ENCODE measurements at regions not wholly inside any gene's neighbourhood (a gene's known extent, or its start where the extent isn't known, plus 50 kb on each side); places are given as distances from the start of the nearest gene placed in this dataset.
"Not testable (repeated sequence)": the region's sequence is repeated elsewhere in the genome, so short reads cannot be mapped to it uniquely, and the experiment has no call there.

GRCh38 chr6:54533567-54533966 lies 225.3 kb downstream of the TINAG start:
- ATAC-seq (no peak), DNase-seq (no peak), FAIRE-seq (no peak)
- WGBS, 2 donors = 38 to 47% methylated on average over 2 of the region's 2 CpGs
- no peak for TF ChIP-seq CTCF (IDR thresholded peaks at IDR 0.05)
- Histone ChIP-seq H3K4me1 (no peaks in the 10 kb centered on the region), H3K4me3 (no peak overlapping the region), H3K9me3 (no peaks in the 10 kb centered on the region), H3K36me3 (no peaks in the 10 kb centered on the region), H3K27me3 (no peaks in the 10 kb centered on the region), H3K27ac (no peak overlapping the region)
- intact Hi-C loops (cut with DNase I) = no loop called here

DNA sequence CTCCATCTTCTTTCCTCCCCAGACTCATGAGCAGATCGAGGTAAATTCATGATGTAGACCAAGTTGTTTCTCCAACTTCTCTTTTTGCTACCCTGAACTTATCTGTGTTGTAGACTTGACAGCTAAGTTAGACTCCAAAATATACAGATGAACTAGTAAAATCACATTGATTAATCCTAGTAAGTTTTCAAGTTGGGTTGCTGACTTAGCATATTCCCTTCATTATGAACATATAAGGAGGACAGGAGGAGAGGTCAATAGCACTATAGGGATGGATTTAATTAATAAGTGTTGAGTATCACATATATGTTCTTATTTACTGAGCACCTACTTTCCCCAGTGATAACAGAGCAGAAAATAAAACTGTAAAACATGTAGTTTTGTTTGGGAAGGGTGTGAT lies 227.3 kb downstream of the TINAG start:
- ATAC-seq (no peak), DNase-seq (no peak), FAIRE-seq (no peak)
- no peak for TF ChIP-seq CTCF (IDR thresholded peaks at IDR 0.05)
- H3K36me3 ChIP-seq = no peaks in the 10 kb centered on the region
- intact Hi-C loops (cut with DNase I) = no loop called here
- no peaks in the 10 kb centered on the region for H3K27me3 ChIP-seq
- 48 to 61% methylated on average over 1 of the region's 1 CpG for WGBS, 2 donors
- no peak overlapping the region for H3K27ac ChIP-seq
- no peaks in the 10 kb centered on the region for H3K4me1 ChIP-seq
- H3K9me3 ChIP-seq = no peaks in the 10 kb centered on the region
- H3K4me3 ChIP-seq = no peak overlapping the region

GRCh38 chr6:54541541-54541940 lies 233.3 kb downstream of the TINAG start:
- no peaks in the 10 kb centered on the region for H3K4me1 ChIP-seq
- ATAC-seq (no peak), DNase-seq (no peak), FAIRE-seq (no peak)
- no peak overlapping the region for H3K27ac ChIP-seq
- intact Hi-C loops (cut with DNase I) = no loop called here
- H3K36me3 ChIP-seq = no peaks in the 10 kb centered on the region
- H3K27me3 ChIP-seq = no peaks in the 10 kb centered on the region
- H3K9me3 ChIP-seq = no peaks in the 10 kb centered on the region
- no peak overlapping the region for H3K4me3 ChIP-seq
- no peak for TF ChIP-seq CTCF (IDR thresholded peaks at IDR 0.05)
- WGBS, 2 donors = 73 to 93% methylated on average over 1 of the region's 1 CpG

- 67 to 72% methylated on average over 4 of the region's 4 CpGs for WGBS, 2 donors
- DNase-seq = no peak
- H3K27ac ChIP-seq = no peak overlapping the region
- no peak for FAIRE-seq
- no peaks in the 10 kb centered on the region for H3K9me3 ChIP-seq
- H3K4me1 ChIP-seq = no peaks in the 10 kb centered on the region
- no peak for TF ChIP-seq CTCF (IDR thresholded peaks at IDR 0.05)
- intact Hi-C loops (cut with DNase I) = no loop called here
- H3K4me3 ChIP-seq = no peak overlapping the region
- no peaks in the 10 kb centered on the region for H3K36me3 ChIP-seq
- no peak for ATAC-seq
- no peaks in the 10 kb centered on the region for H3K27me3 ChIP-seq
Measured at GRCh38 chr6:54559136-54559535, 250.9 kb downstream of the TINAG start.

GRCh38 chr6:54564188-54564587 lies 255.9 kb downstream of the TINAG start:
- H3K36me3 ChIP-seq; H3K9me3 ChIP-seq; FAIRE-seq; ATAC-seq; DNase-seq; H3K27me3 ChIP-seq; H3K4me3 ChIP-seq; H3K4me1 ChIP-seq; intact Hi-C loops (cut with DNase I); H3K27ac ChIP-seq: not testable (repeated sequence)
- 90 to 94% methylated on average over 2 of the region's 2 CpGs for WGBS, 2 donors

- Histone ChIP-seq H3K36me3 (no peaks in the 10 kb centered on the region), H3K4me3 (no peak overlapping the region), H3K9me3 (no peaks in the 10 kb centered on the region), H3K27me3 (no peaks in the 10 kb centered on the region), H3K4me1 (no peaks in the 10 kb centered on the region), H3K27ac (no peak overlapping the region)
- 0% methylated on average over 1 of the region's 1 CpG for WGBS, 2 donors
- FAIRE-seq (no peak), ATAC-seq (no peak), DNase-seq (no peak)
- no peak for TF ChIP-seq CTCF (IDR thresholded peaks at IDR 0.05)
- intact Hi-C loops (cut with DNase I) = no loop called here
Measured at GRCh38 chr6:54574671-54575070, 266.4 kb downstream of the TINAG start.
